T1000 (cell line): ENCODE measurements at regions not wholly inside any gene's neighbourhood (a gene's known extent, or its start where the extent isn't known, plus 50 kb on each side); places are given as distances from the start of the nearest gene placed in this dataset.

Experiments
- DNase-seq: peaks from one replicate; lab custom pipeline; 2025; ENCODE audit warnings: mixed read lengths; lab: John Stamatoyannopoulos, UW

GRCh38 chr10:83165265-83165664, 974.0 kb upstream of the GHITM start:
- no peak for DNase-seq

GRCh38 chr10:83166344-83166743, 973.0 kb upstream of the GHITM start:
- DNase-seq, result no peak

GRCh38 chr10:83167081-83167480, 972.2 kb upstream of the GHITM start:
- no peak for DNase-seq

GRCh38 chr10:83176901-83177300, 962.4 kb upstream of the GHITM start:
- DNase-seq, result no peak

GRCh38 chr10:83178526-83178925, 960.8 kb upstream of the GHITM start:
- no peak for DNase-seq

- DNase-seq, result no peak
Measured at GRCh38 chr10:83179371-83179770, 959.9 kb upstream of the GHITM start.

GRCh38 chr10:83182076-83182475, 957.2 kb upstream of the GHITM start:
- DNase-seq, result no peak

GRCh38 chr10:83184641-83185040, 954.7 kb upstream of the GHITM start:
- DNase-seq, result no peak

- DNase-seq, result no peak
Measured at GRCh38 chr10:83190614-83191013, 948.7 kb upstream of the GHITM start.

- no peak for DNase-seq
Measured at GRCh38 chr10:83193026-83193425, 946.3 kb upstream of the GHITM start.

- DNase-seq, result no peak
Measured at GRCh38 chr10:83195021-83195420, 944.3 kb upstream of the GHITM start.

GRCh38 chr10:83199374-83199773, 939.9 kb upstream of the GHITM start:
- no peak for DNase-seq

GRCh38 chr10:83205861-83206260, 933.4 kb upstream of the GHITM start:
- DNase-seq, result no peak

GRCh38 chr10:83212632-83213334, 926.5 kb upstream of the GHITM start:
- DNase-seq, result no peak

- DNase-seq, result no peak
Measured at GRCh38 chr10:83214136-83214535, 925.2 kb upstream of the GHITM start.

GRCh38 chr10:83218205-83218604, 921.1 kb upstream of the GHITM start:
- DNase-seq, result no peak

- DNase-seq, result no peak
Measured at GRCh38 chr10:83222300-83222699, 917.0 kb upstream of the GHITM start.

GRCh38 chr10:83222832-83223742, 916.2 kb upstream of the GHITM start:
- DNase-seq, result no peak

GRCh38 chr10:83225781-83226180, 913.5 kb upstream of the GHITM start:
- no peak for DNase-seq

GRCh38 chr10:83229991-83230390, 909.3 kb upstream of the GHITM start:
- no peak for DNase-seq

GRCh38 chr10:83233691-83234090, 905.6 kb upstream of the GHITM start:
- no peak for DNase-seq

- no peak for DNase-seq
Measured at GRCh38 chr10:83248106-83248631, 891.1 kb upstream of the GHITM start.

GRCh38 chr10:83250396-83250795, 888.9 kb upstream of the GHITM start:
- DNase-seq, result no peak
